HCT116 (cell line): ENCODE measurements at regions not wholly inside any gene's neighbourhood (a gene's known extent, or its start where the extent isn't known, plus 50 kb on each side); places are given as distances from the start of the nearest gene placed in this dataset.

ENCODE experiments used
- CTCF ChIP-seq, 3 experiments: fragments of 200-600 bp in 1 of 3; sonication (generic) in 1 of 3; IDR thresholded peaks in 2 of 3; conservative IDR thresholded peaks in 1 of 3; 2 replicates each; pipeline ENCODE4 v1.5.1; 2012 to 2017; ENCODE audit warnings: low read depth in 2 of 3, low read length in 2 of 3, antibody characterized with exemption in 1 of 3, borderline replicate concordance in 1 of 3, control low read depth in 1 of 3, mild to moderate bottlenecking in 1 of 3, mixed read lengths in 1 of 3, mixed run types in 1 of 3, moderate library complexity in 1 of 3; ENCODE audit not compliant: insufficient read depth in 1 of 3
- EGR1 ChIP-seq: IDR thresholded peaks from 2 replicates; pipeline ENCODE4 v1.6.1; 2012; ENCODE audit warnings: low read depth
- EZH2 ChIP-seq: fragments of 200-600 bp; sonication (generic); IDR thresholded peaks from 2 replicates; pipeline ENCODE4 v1.6.1; 2017; ENCODE audit warnings: antibody characterized with exemption, mixed run types
- JUND ChIP-seq: IDR thresholded peaks from 2 replicates; pipeline ENCODE4 v1.6.1; 2012
- MAX ChIP-seq: IDR thresholded peaks from 2 replicates; pipeline ENCODE4 v1.6.1; 2012
- POLR2A ChIP-seq: IDR thresholded peaks from 2 replicates; pipeline ENCODE4 v1.7.0; 2011; ENCODE audit warnings: borderline replicate concordance; ENCODE audit not compliant: insufficient read depth, insufficient read length; ENCODE audit errors: extremely low read depth
- POLR2AphosphoS5 ChIP-seq: IDR thresholded peaks from 2 replicates; pipeline ENCODE4 v1.6.1; 2011; ENCODE audit warnings: mild to moderate bottlenecking, low read depth, low read length, moderate library complexity
- RAD21 ChIP-seq: IDR thresholded peaks from 2 replicates; pipeline ENCODE4 v1.6.1; 2012; ENCODE audit warnings: low read depth, mild to moderate bottlenecking
- SP1 ChIP-seq: IDR thresholded peaks from 2 replicates; pipeline ENCODE4 v1.6.1; 2012; ENCODE audit warnings: low read depth
- SRF ChIP-seq: IDR thresholded peaks from 2 replicates; pipeline ENCODE4 v1.6.1; 2012; ENCODE audit warnings: low read depth
- YY1 ChIP-seq: IDR thresholded peaks from 2 replicates; pipeline ENCODE4 v1.6.1; 2011; ENCODE audit warnings: low read length, low read depth, moderate library complexity, mild to moderate bottlenecking; ENCODE audit not compliant: insufficient replicate concordance; ENCODE audit errors: extremely low read depth
- ZBTB33 ChIP-seq: IDR thresholded peaks from 2 replicates; pipeline ENCODE4 v1.6.1; 2011; ENCODE audit warnings: mild to moderate bottlenecking, low read length, moderate library complexity; ENCODE audit not compliant: insufficient replicate concordance; ENCODE audit errors: extremely low read depth

- TF ChIP-seq CTCF (IDR thresholded peaks at IDR 0.05 in 2 of 3, conservative IDR thresholded peaks at IDR 0.05 in 1 of 3; ENCODE audit: borderline replicate concordance in 1 of 3, insufficient read depth in 1 of 3, low read depth in 2 of 3, low read length in 2 of 3) (no peak), SP1 (no peak), JUND (no peak), EZH2 (no peak), EGR1 (no peak), POLR2A (no peak), MAX (no peak), ZBTB33 (no peak), RAD21 (no peak), SRF (no peak), YY1 (no peak), POLR2AphosphoS5 (no peak)
Measured at GRCh38 chr9:38299856-38300255, 92.6 kb upstream of the ALDH1B1 start.
